ENCODE measurements at regions not wholly inside any gene's neighbourhood (a gene's known extent, or its start where the extent isn't known, plus 50 kb on each side); places are given as distances from the start of the nearest gene placed in this dataset.

DNA sequence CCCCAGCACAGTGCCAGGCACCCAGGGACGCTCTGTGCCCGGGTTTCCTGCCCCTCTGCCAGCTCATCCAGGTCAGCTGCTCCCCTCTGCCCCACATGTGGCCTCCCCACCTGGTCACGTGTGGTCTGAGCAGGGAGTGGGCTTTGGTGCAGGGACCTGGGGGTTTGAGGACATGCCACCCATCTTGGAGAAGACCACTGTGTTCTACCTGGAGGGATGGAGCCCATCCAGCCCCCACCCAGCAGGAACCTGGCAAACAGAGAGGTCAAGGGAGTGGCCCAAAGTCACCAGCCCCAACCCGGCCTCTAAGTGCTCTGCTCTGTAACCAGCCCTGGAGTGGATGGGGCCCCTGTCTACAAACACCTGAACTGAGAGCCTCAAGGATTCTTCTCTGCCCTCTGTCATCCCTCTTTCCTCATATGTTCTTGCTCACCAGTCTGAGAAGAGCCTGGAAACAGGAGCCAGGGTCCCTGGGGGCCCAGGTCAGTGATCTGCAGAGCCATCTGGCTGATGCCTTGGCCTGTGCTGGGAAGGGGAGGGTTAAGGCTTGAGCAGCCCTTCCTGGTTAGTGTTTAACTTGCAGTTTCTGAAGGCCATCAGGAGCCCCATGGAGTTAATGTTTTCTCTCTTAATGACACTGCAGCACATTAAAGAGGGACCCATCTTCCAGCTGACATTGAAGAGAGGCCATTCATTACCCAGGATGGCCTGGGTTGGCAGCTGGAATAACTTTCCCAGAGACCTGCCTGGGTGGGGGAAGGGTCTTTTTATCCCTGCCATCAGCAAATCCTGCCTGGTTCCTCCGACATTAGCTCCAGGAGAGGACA, 235.4 kb downstream of the PTPRU start (continued):
- TF ChIP-seq PRDM10 (CRISPR knock-in tag; IDR thresholded peaks at IDR 0.05; ENCODE audit: low read depth) (no peak), ZBTB49 (CRISPR knock-in tag; IDR thresholded peaks at IDR 0.05; ENCODE audit: borderline replicate concordance) (no peak), ZNF207 (IDR thresholded peaks at IDR 0.05; ENCODE audit: borderline replicate concordance) (no peak), ZNF558 (CRISPR knock-in tag; IDR thresholded peaks at IDR 0.05; ENCODE audit: borderline replicate concordance) (no peak), CBX5 (CRISPR knock-in tag; IDR thresholded peaks at IDR 0.05; ENCODE audit: borderline replicate concordance) (no peak), GPN1 (CRISPR knock-in tag; IDR thresholded peaks at IDR 0.05; ENCODE audit: borderline replicate concordance) (no peak), KDM4B (CRISPR knock-in tag; IDR thresholded peaks at IDR 0.05) (no peak), UBTF (CRISPR knock-in tag; IDR thresholded peaks at IDR 0.05) (no peak), PITX1 (CRISPR knock-in tag; IDR thresholded peaks at IDR 0.05) (no peak; the same call in 1 of the 2 replicates), ZNF614 (CRISPR knock-in tag; IDR thresholded peaks at IDR 0.05; ENCODE audit: borderline replicate concordance) (peak; percentile 65; the same call in 1 of the 2 replicates), FOXK2 (IDR thresholded peaks at IDR 0.05) (no peak), ZNF772 (CRISPR knock-in tag; IDR thresholded peaks at IDR 0.05) (no peak), RBAK (CRISPR knock-in tag; IDR thresholded peaks at IDR 0.05) (no peak), ZBTB20 (CRISPR knock-in tag; IDR thresholded peaks at IDR 0.05; ENCODE audit: borderline replicate concordance, low read depth) (no peak), DNMT3B (CRISPR knock-in tag; conservative IDR thresholded peaks at IDR 0.05) (no peak), RFX1 (IDR thresholded peaks at IDR 0.05) (no peak), TBX3 (IDR thresholded peaks at IDR 0.05; ENCODE audit: borderline replicate concordance) (no peak), ZNF17 (CRISPR knock-in tag; IDR thresholded peaks at IDR 0.05) (no peak), ZKSCAN1 (IDR thresholded peaks at IDR 0.05; ENCODE audit: low read length) (no peak)
- TF ChIP-seq, protein P1, sequence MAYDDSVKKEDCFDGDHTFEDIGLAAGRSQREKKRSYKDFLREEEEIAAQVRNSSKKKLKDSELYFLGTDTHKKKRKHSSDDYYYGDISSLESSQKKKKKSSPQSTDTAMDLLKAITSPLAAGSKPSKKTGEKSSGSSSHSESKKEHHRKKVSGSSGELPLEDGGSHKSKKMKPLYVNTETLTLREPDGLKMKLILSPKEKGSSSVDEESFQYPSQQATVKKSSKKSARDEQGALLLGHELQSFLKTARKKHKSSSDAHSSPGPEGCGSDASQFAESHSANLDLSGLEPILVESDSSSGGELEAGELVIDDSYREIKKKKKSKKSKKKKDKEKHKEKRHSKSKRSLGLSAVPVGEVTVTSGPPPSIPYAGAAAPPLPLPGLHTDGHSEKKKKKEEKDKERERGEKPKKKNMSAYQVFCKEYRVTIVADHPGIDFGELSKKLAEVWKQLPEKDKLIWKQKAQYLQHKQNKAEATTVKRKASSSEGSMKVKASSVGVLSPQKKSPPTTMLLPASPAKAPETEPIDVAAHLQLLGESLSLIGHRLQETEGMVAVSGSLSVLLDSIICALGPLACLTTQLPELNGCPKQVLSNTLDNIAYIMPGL (CRISPR knock-in tag; IDR thresholded peaks at IDR 0.05; ENCODE audit: borderline replicate concordance in 1 of 2, low read depth in 1 of 2): no peak
